Natural killer cell (primary cell): ENCODE measurements at regions not wholly inside any gene's neighbourhood (a gene's known extent, or its start where the extent isn't known, plus 50 kb on each side); places are given as distances from the start of the nearest gene placed in this dataset.
"Not testable (repeated sequence)": the region's sequence is repeated elsewhere in the genome, so short reads cannot be mapped to it uniquely, and the experiment has no call there.

Experiments used
- ATAC-seq, 3 donors: fragments of 150-1000 bp in 2 of 3; fragments of 200-7000 bp in 1 of 3; cut with Tn5 transposase; 1 replicate in 1 of 3; 2 replicates in 2 of 3; pipeline ENCODE4 v1.10.0; 2021; ENCODE audit warnings: mild to moderate bottlenecking in 2 of 3, moderate library complexity in 2 of 3
- DNase-seq, 2 donors: peaks; one replicate each; pipeline versions ENCODE4 v3.0.0 to v3.0.0-alpha.2; 2013 to 2021; ENCODE audit warnings: mixed read lengths in 1 of 2
- H3K27ac ChIP-seq: one replicate; pipeline ENCODE4 v1.5.1; 2013; ENCODE audit warnings: mild to moderate bottlenecking, low read length
- H3K27me3 ChIP-seq: one replicate; pipeline ENCODE4 v1.6.1; 2013; ENCODE audit warnings: low read length; ENCODE audit not compliant: control insufficient read depth, insufficient read depth
- H3K36me3 ChIP-seq: one replicate; pipeline ENCODE4 v1.6.1; 2013; ENCODE audit warnings: low read length; ENCODE audit not compliant: control insufficient read depth, insufficient read depth
- H3K4me1 ChIP-seq: one replicate; pipeline ENCODE4 v1.6.1; 2013; ENCODE audit warnings: low read length; ENCODE audit not compliant: control insufficient read depth, insufficient read depth
- H3K4me3 ChIP-seq: one replicate; pipeline ENCODE4 v1.5.1; 2013; ENCODE audit warnings: low read length
- H3K9me3 ChIP-seq: one replicate; pipeline ENCODE4 v1.6.1; 2013; ENCODE audit warnings: low read length; ENCODE audit not compliant: control insufficient read depth, insufficient read depth
- H3K27ac Mint-ChIP-seq, 2 donors: one replicate each; pipeline ENCODE4 v1.8.0; 2022; ENCODE audit warnings: mild to moderate bottlenecking in 2 of 2, mixed read lengths in 2 of 2, moderate library complexity in 1 of 2
- H3K27me3 Mint-ChIP-seq, 2 donors: one replicate each; pipeline ENCODE4 v1.8.0; 2022; ENCODE audit warnings: low read depth in 2 of 2, mixed read lengths in 2 of 2
- H3K36me3 Mint-ChIP-seq: one replicate; pipeline ENCODE4 v1.8.0; 2022; ENCODE audit warnings: mixed read lengths
- H3K4me1 Mint-ChIP-seq, 2 donors: one replicate each; pipeline ENCODE4 v1.8.0; 2022; ENCODE audit warnings: mixed read lengths in 2 of 2
- H3K4me3 Mint-ChIP-seq: one replicate; pipeline ENCODE4 v1.8.0; 2022; ENCODE audit warnings: mild to moderate bottlenecking, moderate library complexity, mixed read lengths
- H3K9me3 Mint-ChIP-seq, 2 donors: one replicate each; pipeline ENCODE4 v1.8.0; 2022; ENCODE audit warnings: mixed read lengths in 2 of 2
- WGBS: methylation state at CpG from one replicate; pipeline ENCODE4 v1.1.7; 2013; ENCODE audit warnings: missing lambda C conversion rate; ENCODE audit not compliant: insufficient coverage; 5-methylcytosine and 5-hydroxymethylcytosine counted together
- intact Hi-C: fragments of 100-400 bp; cut with micrococcal nuclease; formaldehyde crosslinking; loops from one replicate; pipeline ENCODE4 v1.14.2; 2022
- TF ChIP-seq, protein P1 (sequence below): fragments of 200-600 bp; IDR thresholded peaks from one replicate; pipeline ENCODE4 v1.8.0; 2022; ENCODE audit warnings: antibody characterized with exemption

DNA sequence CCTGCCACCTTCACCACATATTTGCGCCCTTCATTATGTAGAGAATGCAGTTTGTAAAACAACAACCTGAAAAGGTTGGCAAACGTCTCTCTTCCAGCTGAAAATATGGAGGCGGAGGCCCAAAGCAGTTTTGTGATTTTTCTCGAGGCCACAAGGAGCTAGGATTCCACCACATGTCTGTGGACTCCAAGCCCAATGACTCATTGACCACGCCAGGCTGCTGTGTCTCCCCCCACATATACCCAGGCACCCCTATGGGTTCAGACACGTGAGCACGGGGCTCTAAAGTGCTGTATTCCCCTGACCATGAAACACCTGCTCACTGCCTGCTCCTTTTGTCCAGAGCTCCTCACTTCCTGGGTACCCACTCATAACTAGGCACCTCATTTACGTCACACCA is 121.4 kb upstream of the CDH5 start:
- H3K9me3 Mint-ChIP-seq = no peaks in the 10 kb centered on the region
- H3K27me3 ChIP-seq = no peaks in the 10 kb centered on the region
- no peaks in the 10 kb centered on the region for H3K36me3 ChIP-seq
- H3K4me1 ChIP-seq = no peaks in the 10 kb centered on the region
- intact Hi-C loops = no loop called here
- peaks cover 5 to 8% of the 10 kb centered on the region in 2 donors for H3K27me3 Mint-ChIP-seq
- 84% methylated on average over 7 of the region's 8 CpGs for WGBS
- H3K27ac ChIP-seq = no peak overlapping the region
- H3K27ac Mint-ChIP-seq = no peak overlapping the region
- no peak overlapping the region for H3K4me3 ChIP-seq
- H3K36me3 Mint-ChIP-seq = no peaks in the 10 kb centered on the region
- H3K9me3 ChIP-seq = no peaks in the 10 kb centered on the region
- no peaks in the 10 kb centered on the region for H3K4me1 Mint-ChIP-seq
- DNase-seq (no peak), ATAC-seq (no peak)
- TF ChIP-seq, protein P1, sequence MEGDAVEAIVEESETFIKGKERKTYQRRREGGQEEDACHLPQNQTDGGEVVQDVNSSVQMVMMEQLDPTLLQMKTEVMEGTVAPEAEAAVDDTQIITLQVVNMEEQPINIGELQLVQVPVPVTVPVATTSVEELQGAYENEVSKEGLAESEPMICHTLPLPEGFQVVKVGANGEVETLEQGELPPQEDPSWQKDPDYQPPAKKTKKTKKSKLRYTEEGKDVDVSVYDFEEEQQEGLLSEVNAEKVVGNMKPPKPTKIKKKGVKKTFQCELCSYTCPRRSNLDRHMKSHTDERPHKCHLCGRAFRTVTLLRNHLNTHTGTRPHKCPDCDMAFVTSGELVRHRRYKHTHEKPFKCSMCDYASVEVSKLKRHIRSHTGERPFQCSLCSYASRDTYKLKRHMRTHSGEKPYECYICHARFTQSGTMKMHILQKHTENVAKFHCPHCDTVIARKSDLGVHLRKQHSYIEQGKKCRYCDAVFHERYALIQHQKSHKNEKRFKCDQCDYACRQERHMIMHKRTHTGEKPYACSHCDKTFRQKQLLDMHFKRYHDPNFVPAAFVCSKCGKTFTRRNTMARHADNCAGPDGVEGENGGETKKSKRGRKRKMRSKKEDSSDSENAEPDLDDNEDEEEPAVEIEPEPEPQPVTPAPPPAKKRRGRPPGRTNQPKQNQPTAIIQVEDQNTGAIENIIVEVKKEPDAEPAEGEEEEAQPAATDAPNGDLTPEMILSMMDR = no peak
- H3K4me3 Mint-ChIP-seq = no peak overlapping the region

DNA sequence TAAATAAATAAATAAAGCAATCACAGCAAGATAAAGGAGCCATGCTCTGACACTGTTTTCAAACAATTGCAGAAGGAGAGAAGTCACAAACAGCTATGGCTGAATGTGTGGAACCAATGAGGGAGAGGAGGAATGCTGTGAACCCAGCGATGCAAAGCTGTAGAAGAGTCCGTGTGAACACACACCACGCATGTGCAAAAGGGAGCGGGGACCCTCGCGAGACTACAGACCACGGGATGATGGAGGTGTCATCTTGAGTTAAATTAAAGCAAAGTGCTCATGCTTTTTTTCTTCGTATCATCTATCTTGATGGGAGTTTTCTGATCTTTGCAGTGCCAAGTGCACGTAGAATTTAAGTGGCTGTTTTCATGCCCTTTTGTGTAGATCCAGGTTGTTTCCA is 123.8 kb upstream of the CDH5 start:
- no peak overlapping the region for H3K4me3 Mint-ChIP-seq

DNA sequence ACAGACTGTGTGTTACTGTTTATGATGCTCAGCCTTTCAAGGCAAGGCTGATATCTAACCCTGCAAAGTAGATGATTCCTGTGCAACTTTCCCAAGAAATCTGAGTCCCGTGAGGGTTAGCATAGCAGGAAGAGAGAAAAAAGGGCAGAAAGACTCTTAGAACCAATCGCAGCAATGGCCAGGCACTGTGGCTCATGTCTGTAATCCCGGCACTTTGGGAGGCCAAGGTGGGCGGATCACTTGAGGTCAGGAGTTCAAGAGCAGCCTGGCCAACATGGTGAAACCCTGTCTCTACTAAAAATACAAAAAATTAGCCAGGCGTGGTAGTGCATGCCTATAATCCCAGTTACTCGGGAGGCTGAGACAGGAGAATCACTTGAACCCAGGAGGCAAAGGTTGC is 124.3 kb upstream of the CDH5 start:
- H3K4me1 ChIP-seq, H3K27me3 ChIP-seq, H3K4me3 ChIP-seq, intact Hi-C loops, H3K9me3 ChIP-seq, H3K27ac ChIP-seq, H3K4me1 Mint-ChIP-seq, H3K36me3 ChIP-seq, H3K36me3 Mint-ChIP-seq, ATAC-seq, H3K4me3 Mint-ChIP-seq, DNase-seq, H3K9me3 Mint-ChIP-seq, H3K27ac Mint-ChIP-seq: not testable (repeated sequence)
- WGBS = 88% methylated on average over 6 of the region's 6 CpGs
- peaks cover 5 to 14% of the 10 kb centered on the region in 2 donors for H3K27me3 Mint-ChIP-seq

More for the DNA sequence above, 123.8 kb upstream of the CDH5 start:
- Mint-ChIP-seq H3K36me3 (no peaks in the 10 kb centered on the region), H3K27me3 (peaks cover 5 to 14% of the 10 kb centered on the region in 2 donors), H3K9me3 (peaks cover 0 to 3% of the 10 kb centered on the region in 2 donors), H3K27ac (no peak overlapping the region), H3K4me1 (no peaks in the 10 kb centered on the region)
- Histone ChIP-seq H3K4me3 (no peak overlapping the region), H3K36me3 (no peaks in the 10 kb centered on the region), H3K4me1 (no peaks in the 10 kb centered on the region), H3K9me3 (no peaks in the 10 kb centered on the region), H3K27ac (no peak overlapping the region), H3K27me3 (no peaks in the 10 kb centered on the region)
- intact Hi-C loops = no loop called here
- TF ChIP-seq, protein P1 = no peak
- WGBS = 91% methylated on average over 9 of the region's 9 CpGs
- no peak for ATAC-seq
- no peak for DNase-seq

DNA sequence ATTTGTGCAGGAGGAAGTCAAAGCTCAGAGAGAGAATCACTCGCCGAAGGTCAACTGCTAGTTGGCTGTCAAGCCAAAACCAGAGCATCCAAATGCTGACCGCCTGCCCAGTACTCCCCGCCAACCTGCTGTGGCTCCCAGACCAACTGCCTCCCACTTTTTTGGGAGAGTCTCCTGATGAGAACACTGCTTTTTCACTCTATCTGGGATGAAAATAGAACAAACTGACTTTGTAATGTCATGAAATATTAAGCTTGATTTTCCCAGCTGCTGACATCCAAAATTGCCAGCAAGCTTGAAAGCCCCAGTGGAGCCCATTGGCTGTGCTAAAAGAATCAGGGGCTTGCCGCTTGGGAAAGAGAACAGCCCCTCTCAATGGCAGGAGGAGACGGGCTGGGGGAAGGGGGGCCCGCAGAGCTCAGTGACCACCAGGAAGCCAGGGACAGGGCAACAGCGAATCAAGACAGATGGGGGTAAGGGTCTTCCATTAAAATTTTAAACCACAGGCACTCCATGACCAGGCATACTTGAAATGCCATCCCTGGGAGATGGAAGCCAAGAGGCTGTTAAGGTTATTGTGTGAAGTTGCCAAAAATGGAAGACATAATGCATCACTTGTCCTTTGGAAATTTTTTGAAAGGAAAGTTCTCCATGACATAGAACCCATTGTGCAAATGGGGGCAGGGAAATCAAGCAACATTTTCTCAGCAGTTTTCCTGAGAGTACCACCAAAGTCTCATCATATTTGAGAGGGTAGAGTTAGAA is 125.7 kb upstream of the CDH5 start:
- no peak for DNase-seq
- WGBS = 94% methylated on average over 7 of the region's 8 CpGs
- Mint-ChIP-seq H3K4me3 (no peak overlapping the region), H3K9me3 (peaks cover 0 to 3% of the 10 kb centered on the region in 2 donors), H3K27me3 (peaks cover 8 to 21% of the 10 kb centered on the region in 2 donors), H3K36me3 (no peaks in the 10 kb centered on the region), H3K27ac (no peak overlapping the region), H3K4me1 (no peaks in the 10 kb centered on the region)
- ATAC-seq = no peak
- no peak overlapping the region for H3K27ac ChIP-seq
- H3K36me3 ChIP-seq = no peaks in the 10 kb centered on the region
- H3K4me1 ChIP-seq = no peaks in the 10 kb centered on the region
- H3K9me3 ChIP-seq = no peaks in the 10 kb centered on the region
- no peak overlapping the region for H3K4me3 ChIP-seq
- TF ChIP-seq, protein P1 = no peak
- H3K27me3 ChIP-seq = no peaks in the 10 kb centered on the region
- intact Hi-C loops = no loop called here
